A549 (cell line): ENCODE measurements at regions not wholly inside any gene's neighbourhood (a gene's known extent, or its start where the extent isn't known, plus 50 kb on each side); places are given as distances from the start of the nearest gene placed in this dataset.

ENCODE experiments used
- EHMT2 ChIP-seq: fragments of 200-600 bp; sonication (generic); IDR thresholded peaks from 2 replicates; pipeline ENCODE4 v1.6.1; 2016; ENCODE audit warnings: antibody characterized with exemption, low read depth, mild to moderate bottlenecking, moderate library complexity
- POLR2A ChIP-seq: IDR thresholded peaks from 2 replicates; pipeline ENCODE4 v1.6.1; 2012; ENCODE audit warnings: mild to moderate bottlenecking, low read length
- SMC3 ChIP-seq: fragments of >200 bp; sonication (Bioruptor Twin); formaldehyde crosslinking; IDR thresholded peaks from 3 replicates; pipeline ENCODE4 v1.6.1; 2018; ENCODE audit warnings: inconsistent platforms
- SREBF2 ChIP-seq: fragments of 450-650 bp; IDR thresholded peaks from 2 replicates; pipeline ENCODE4 v1.6.1; 2014; ENCODE audit warnings: mild to moderate bottlenecking, moderate library complexity
- TF ChIP-seq, protein P1 (sequence below): fragments of >200 bp; sonication (Bioruptor Twin); formaldehyde crosslinking; IDR thresholded peaks from 3 replicates; pipeline ENCODE4 v1.5.1; 2016
- TF ChIP-seq, protein P2 (sequence below): fragments of 200-600 bp; sonication (generic); IDR thresholded peaks from 2 replicates; pipeline ENCODE4 v1.6.1; 2016; ENCODE audit warnings: antibody characterized with exemption, mild to moderate bottlenecking, moderate library complexity
- TF ChIP-seq, protein P3 (sequence below): IDR thresholded peaks from 2 replicates; pipeline ENCODE4 v1.6.1; 2012; ENCODE audit warnings: low read depth, borderline replicate concordance

DNA sequence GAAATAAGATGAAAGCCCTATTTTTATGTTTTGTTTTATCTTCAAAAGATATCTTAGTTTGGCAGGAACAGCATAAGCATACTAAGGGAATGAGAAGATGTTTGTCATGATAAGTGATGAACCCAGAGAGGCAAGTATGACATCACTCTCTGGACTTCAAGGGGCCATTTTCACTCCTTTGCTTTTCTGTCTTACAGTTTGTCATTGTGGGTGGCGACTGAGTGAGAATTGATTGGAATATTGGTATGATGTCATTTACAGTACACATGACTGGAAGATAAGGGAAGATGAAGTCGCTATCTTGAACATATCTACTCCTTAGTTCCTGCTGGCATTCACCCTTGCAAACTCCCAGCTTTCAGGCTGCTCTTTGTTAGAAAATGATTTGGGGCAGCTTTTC, 258.1 kb upstream of the RAB4A start:
- TF ChIP-seq SMC3 = no peak
- TF ChIP-seq, protein P1, sequence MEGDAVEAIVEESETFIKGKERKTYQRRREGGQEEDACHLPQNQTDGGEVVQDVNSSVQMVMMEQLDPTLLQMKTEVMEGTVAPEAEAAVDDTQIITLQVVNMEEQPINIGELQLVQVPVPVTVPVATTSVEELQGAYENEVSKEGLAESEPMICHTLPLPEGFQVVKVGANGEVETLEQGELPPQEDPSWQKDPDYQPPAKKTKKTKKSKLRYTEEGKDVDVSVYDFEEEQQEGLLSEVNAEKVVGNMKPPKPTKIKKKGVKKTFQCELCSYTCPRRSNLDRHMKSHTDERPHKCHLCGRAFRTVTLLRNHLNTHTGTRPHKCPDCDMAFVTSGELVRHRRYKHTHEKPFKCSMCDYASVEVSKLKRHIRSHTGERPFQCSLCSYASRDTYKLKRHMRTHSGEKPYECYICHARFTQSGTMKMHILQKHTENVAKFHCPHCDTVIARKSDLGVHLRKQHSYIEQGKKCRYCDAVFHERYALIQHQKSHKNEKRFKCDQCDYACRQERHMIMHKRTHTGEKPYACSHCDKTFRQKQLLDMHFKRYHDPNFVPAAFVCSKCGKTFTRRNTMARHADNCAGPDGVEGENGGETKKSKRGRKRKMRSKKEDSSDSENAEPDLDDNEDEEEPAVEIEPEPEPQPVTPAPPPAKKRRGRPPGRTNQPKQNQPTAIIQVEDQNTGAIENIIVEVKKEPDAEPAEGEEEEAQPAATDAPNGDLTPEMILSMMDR = no peak
- no peak for TF ChIP-seq EHMT2
- TF ChIP-seq POLR2A = no peak
- TF ChIP-seq SREBF2 = no peak
- TF ChIP-seq, protein P2, sequence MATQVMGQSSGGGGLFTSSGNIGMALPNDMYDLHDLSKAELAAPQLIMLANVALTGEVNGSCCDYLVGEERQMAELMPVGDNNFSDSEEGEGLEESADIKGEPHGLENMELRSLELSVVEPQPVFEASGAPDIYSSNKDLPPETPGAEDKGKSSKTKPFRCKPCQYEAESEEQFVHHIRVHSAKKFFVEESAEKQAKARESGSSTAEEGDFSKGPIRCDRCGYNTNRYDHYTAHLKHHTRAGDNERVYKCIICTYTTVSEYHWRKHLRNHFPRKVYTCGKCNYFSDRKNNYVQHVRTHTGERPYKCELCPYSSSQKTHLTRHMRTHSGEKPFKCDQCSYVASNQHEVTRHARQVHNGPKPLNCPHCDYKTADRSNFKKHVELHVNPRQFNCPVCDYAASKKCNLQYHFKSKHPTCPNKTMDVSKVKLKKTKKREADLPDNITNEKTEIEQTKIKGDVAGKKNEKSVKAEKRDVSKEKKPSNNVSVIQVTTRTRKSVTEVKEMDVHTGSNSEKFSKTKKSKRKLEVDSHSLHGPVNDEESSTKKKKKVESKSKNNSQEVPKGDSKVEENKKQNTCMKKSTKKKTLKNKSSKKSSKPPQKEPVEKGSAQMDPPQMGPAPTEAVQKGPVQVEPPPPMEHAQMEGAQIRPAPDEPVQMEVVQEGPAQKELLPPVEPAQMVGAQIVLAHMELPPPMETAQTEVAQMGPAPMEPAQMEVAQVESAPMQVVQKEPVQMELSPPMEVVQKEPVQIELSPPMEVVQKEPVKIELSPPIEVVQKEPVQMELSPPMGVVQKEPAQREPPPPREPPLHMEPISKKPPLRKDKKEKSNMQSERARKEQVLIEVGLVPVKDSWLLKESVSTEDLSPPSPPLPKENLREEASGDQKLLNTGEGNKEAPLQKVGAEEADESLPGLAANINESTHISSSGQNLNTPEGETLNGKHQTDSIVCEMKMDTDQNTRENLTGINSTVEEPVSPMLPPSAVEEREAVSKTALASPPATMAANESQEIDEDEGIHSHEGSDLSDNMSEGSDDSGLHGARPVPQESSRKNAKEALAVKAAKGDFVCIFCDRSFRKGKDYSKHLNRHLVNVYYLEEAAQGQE = no peak
- TF ChIP-seq, protein P3, sequence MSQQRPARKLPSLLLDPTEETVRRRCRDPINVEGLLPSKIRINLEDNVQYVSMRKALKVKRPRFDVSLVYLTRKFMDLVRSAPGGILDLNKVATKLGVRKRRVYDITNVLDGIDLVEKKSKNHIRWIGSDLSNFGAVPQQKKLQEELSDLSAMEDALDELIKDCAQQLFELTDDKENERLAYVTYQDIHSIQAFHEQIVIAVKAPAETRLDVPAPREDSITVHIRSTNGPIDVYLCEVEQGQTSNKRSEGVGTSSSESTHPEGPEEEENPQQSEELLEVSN = no peak
